HG03095 (cell line): ENCODE measurements at regions not wholly inside any gene's neighbourhood (a gene's known extent, or its start where the extent isn't known, plus 50 kb on each side); places are given as distances from the start of the nearest gene placed in this dataset.
"Not testable (repeated sequence)": the region's sequence is repeated elsewhere in the genome, so short reads cannot be mapped to it uniquely, and the experiment has no call there.

Experiments
- ATAC-seq: cut with Tn5 transposase; IDR thresholded peaks from one replicate; pipeline ENCODE4 v1.9.1; 2021; ENCODE audit warnings: moderate library complexity; ENCODE audit not compliant: unreplicated experiment

DNA sequence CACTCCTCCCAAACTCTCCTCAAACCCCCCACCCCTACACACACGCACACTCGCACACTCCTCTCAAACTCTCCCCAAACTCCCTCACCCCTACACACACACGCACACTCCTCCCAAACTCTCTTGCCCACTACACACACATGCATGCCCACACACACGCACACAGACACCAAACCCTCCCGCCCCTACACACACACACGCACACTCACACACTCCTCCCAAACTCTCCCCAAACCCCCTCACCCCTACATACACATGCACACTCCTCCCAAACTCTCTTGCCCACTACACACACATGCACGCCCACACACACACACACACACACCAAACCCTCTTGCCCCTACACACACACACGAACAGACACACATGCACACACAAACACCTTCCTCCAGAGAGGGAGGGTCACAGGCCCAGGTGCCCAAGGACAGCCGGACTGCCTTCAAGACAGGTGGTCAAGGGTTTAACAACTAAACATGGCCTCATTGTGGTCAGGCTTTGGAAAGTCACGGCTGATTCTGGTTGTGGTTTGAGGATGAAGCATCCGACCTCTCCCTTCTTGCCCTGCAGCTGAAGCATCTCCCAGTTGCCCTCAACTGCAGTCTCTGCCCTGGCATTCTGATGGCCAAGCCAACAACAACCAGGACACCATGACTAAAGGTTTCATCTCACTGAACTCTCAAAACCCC is 72.3 kb upstream of the SNTG2 start:
- ATAC-seq: no peak

DNA sequence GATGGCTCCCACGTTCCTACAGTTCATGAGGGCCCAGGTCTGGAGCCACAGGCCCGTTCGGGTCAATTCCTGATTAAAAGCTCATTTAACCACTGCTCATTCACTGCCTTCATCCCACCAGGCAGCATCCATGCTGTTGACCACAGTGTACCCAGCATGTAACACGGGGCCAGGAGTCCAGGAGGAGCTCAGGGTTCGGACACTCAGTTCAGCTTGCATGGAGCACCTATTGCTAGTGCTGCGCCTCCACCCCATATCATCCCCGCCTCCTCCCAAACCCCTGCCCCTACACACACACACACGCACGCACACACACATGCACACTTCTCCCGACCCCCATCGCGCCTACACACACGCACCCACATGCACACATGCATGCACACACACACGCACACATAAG is 72.9 kb upstream of the SNTG2 start:
- no peak for ATAC-seq

DNA sequence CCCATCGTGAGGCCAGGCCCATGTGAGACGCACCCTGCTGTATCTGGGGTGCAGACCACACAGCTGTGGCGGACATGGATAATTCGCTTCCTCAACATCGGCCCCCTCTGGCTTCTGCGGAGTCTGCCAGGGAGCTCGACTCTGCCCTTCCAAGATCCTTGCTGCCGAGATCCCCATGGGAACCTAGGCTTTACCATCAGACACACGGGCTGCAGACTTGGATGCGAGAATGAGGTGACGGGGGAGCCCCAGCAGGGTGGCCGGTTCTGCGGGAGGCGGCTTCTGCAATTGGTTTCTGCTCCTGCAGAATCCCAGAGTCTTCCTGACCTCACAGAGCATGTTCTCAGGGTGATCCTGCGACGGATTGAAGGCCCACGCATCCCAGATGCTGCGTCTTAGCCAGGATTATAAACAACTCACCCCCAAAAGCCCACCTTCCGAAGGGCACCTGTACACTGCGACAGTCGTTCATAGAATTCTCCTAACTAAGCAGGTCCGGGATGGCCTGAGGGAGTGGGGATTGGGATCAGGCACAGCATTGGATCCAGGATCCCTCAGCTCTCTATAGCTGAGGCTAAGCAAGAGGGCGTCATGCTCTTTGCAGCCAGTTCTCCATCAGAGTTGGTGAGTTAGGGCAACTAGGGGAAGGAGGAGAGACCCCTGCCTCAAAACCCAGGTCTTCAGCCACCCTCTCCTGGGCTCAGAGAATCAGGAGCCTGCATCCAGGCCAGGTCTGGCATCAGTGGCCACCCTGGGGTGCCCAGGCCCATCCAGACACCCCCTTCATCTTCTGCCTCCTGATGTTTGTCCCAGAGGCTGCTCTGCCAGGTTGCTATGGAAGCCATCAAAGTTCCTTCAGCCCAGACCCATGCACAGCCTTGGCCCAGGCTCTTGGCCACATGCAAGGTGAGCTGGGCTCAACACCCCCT is 74.7 kb upstream of the SNTG2 start:
- no peak for ATAC-seq

DNA sequence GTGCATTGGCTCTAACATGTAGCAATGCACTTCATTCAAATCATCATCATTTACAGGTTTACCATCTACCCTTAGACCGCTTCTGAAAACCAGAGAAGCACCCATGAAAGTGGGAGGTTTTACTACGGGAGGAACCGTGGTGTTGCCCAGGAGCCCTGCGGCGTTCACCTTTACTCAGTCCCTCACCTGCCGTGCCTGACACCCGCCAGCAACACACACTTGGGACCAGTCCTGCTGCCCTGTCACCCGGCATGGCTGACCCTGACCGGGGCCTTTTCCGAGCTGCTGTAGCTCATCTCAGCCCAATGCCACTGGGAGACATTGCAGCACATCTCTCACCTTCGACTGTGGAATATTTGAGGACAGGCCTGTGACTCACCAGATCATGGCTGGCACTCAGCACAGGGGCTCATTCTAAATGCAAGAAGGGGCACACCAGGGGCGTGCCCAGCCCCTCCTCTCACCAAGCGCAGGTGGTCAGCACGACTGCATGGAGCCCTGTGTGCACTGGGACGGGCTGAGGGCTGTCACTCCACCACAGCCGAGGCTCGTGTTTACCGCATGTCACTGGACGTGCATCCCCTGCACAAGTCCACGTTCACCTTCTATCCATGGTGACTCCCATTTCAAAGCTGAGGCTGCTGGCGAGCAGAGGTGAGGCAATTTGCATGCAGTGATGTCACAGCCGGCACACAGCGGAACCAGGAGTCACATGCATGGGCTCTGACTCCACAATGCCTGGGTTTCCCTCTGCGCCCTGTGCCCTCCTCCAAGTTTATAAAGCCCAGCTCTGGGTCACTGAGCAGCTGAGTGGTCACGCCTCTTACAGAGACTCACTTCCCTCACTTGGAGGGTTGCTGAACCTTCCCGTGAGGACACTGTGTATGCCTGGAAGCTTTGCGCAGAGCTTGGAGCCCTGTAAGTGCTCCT is 76.7 kb upstream of the SNTG2 start:
- ATAC-seq: no peak

DNA sequence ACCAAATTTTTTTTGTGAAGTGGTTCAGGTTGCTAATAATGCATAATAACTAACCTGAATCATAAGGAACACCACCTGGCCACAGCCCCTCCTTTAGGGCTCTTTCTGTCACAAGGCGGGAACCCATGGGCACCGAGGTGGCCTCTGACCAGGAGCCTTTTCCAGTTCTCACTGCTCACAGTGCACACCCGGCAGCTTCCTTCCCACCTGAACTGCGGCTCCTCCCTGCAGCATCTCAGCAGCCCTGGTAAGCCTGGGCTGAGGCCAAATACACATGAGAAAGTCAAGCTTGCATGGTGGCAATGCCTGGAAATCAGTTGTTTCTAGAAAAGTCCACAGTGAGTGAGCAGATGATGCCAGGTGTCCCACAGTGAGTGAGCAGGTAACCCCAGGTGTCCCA is 77.6 kb upstream of the SNTG2 start:
- ATAC-seq: no peak

DNA sequence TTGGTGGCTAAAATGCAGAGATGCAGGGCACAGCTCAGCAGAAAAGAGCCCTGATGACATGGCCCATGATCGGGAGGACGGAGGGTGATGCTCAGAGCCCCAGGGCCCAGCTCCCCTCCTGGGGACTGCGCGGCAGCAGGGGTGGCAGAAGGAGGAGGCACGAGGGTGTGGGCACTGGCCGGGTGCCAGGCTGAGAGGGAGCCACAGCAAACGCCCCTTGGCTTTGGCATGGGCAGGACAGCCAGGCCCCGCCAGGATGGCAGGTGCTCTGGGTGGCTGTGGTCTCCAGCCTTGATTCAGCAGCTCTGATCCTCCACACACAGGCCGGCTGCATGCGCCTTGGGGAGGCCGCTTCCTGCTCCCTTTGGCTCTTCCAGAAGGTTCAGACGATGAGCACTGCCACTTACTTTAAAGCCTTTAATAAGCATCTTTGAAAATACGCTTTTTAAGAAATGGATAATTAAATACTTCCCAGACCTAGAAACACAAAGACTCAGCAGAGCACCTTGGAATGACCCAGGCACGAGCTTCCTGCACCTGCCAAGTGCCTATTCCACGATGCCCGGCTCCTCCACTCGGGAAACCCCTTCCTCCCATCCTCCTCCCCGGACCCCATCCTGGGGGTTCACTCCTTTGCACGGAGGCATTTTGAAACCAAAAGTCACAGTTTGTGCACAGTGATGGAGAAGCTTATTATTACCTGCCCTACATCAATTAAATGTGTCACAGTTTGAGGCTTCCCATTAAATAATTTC is 78.5 kb upstream of the SNTG2 start:
- ATAC-seq: no peak

DNA sequence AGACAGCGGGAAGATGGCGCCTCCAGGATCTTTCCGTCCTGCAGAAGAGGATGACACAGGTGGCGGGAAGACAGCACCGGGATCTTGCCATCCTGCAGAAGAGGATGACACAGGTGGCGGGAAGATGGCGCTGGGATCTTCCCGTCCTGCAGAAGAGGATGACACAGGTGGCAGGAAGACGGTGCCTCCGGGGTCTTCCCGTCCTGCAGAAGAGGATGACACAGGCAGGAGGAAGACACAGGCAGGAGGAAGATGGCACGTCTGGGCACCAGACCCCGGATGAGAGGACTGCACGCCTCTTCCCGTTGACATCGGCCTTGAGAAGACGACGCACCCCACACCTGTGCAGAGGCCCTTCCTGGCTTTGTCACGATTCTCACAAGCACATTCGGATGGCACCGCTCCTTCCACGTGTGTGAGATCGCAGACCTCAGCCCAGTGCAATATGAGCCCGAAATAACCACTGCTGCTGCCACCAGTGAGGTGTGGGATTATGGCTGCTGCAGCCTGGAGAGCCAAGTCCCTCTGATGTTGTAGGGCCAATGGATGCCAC is 79.4 kb upstream of the SNTG2 start:
- no peak for ATAC-seq

DNA sequence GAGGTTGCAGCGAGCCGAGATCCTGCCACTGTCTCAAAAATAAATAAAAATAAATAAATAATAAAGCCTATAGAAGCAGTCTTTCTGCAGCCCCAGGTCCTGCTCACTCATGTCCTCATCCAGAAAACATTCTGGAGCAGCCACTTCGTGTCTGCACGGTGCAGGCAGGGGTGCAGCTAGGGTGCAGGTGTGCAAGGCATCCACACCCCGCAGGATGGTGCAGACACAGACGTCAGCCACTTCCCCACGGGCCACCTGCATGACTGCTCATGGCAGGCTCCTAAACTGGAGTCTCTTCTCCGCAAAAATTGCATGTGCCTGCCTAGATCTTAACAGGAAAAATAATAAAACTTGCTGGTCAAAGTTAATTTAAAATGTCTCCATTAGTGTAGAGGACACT is 80.2 kb upstream of the SNTG2 start:
- ATAC-seq: no peak

DNA sequence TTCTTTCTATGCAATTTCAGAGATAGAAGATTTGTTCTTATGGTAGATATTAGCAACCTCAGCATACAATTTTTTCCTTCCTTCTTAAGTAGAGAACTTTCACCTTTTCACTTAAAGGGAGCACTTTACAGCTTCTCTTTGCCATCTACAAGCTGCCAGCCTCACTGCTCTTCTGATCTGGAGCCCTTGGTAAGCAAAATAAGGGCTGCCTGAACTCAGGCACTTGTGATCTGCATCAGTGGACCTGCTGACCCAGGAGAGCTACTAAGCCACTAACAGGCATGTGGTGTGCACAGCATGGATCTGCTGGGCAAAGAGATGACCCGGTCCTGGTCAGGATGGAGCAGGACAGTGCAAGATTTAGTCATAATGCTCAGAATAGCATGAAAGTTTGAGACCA is 80.8 kb upstream of the SNTG2 start:
- no peak for ATAC-seq

DNA sequence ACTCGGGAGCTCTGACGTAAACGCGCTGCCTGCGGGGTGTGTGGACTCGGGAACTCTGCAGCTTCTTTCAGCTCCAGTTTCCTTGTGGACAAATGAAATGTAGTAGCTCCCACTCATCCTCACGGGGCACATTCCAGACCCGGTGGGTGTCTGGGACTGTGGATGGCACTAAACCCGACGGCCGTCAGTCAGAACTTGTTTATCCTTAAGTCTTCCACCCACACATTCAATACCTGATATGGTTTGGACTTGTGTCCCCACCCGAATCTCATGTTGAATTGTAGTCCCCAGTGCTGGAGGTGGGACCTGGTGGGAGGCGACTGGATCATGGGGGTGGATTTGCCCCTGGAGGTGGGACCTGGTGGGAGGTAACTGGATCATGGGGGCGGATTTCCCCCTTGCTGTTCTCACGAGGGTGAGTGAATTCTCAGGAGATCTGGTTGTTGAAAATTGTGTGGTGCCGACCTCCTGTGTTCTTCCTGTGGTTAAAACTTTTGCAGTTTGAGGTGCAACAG is 81.2 kb upstream of the SNTG2 start:
- ATAC-seq: no peak

DNA sequence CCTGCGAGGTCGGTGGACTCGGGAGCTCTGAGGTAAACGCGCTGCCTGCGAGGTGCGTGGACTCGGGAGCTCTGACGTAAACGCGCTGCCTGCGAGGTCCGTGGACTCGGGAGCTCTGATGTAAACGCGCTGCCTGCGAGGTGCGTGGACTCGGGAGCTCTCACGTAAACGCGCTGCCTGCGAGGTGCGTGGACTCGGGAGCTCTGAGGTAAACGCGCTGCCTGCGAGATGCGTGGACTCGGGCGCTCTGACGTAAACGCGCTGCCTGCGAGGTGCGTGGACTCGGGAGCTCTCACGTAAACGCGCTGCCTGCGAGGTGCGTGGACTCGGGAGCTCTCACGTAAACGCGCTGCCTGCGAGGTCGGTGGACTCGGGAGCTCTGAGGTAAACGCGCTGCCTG is 81.8 kb upstream of the SNTG2 start:
- not testable (repeated sequence) for ATAC-seq

DNA sequence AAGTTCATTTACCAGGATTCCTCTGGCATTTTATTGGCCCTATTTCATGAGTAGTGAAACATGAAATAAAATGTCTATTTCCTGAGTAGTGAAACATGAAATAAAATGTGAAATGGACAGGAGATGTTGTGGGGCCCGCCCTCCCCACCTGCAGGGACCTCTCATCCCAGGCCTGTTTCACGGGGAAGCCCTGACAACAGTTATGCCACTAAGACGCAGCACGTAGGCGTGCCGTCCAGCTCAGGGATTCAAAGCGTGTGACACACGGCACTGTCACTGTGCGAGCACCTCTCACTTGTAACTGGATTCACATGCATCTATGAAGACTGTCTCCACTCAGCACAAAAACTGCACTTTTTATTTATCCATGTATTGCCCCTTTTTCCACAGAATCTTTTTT is 83.4 kb upstream of the SNTG2 start:
- ATAC-seq: no peak

DNA sequence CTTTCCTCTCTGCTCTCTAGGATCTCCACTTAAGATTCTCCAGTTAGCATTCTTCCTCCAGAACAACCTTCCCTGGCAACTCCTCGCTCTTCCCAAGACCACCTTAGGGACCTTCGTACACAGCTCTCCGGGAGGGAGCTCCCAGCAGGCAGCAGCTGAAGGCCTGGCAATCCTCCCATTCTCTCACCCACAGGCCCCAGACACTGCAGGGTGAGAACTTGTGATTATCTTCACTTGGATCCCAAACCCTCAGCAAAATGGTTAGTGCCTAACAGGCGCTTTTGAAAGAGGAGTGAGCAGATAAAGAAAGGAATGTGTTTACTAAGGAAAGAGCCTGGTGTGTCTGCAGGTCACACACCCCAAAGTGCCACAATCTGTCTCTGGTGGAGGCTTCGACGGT is 83.8 kb upstream of the SNTG2 start:
- no peak for ATAC-seq

DNA sequence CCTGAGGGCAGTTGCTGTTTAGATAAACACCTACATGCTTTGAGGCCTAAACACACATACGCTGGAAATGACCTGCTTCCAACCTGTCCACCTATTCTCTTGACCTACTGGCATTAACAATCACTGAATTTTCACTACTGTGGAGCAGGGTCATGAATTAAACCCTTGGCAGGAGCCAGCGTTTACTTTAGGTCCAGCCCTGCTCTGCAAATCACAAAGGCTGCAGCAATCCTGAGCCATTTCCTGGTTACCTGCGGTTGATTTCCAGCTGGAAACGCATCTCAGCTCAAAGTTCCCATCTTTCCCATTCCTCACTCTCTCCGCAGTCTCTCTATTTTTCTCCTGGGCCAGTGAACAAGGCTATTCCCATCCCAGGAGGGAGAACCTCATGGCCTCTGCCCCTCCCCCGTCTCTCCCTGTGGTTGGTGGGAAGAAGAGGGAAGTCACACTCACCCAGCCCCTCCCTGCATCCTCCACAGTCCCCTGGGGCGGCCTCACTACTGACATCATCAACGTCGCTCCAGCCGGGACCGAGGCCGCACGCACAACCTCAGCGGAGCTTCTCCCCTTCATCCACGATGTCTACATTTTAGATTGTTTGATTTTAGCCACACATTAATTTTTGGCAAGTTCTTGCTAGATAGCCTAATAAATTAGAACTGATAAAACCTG is 84.5 kb upstream of the SNTG2 start:
- ATAC-seq: no peak

DNA sequence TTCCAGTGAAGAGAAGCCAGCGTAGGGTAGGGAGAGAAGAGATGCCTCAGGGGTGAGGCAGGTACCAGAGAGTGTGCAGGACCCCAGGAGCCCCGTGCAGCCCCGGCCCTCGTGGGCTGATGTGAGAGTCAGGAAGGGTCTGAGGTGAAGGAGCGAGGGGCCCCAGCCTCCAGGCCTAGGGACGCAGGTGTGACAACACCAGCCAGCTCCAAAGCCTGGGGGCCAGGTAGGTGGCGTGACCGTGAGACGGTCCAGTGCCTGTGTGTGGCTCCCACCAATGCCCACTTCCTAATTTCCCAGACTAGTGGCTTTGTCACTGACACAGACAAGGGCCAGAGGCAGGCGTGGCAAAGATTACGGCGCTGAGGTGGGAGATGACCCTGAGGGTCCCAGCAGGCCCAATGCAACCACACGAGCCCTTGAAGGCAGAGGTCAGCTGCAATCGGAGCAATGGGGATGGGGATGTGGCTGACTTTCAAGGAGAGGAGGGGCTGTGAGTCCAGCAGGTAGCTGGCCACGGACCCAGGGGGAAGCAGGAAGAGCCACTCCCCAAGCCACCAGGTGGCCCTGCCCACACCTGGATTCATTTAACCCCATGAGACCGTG is 86.0 kb upstream of the SNTG2 start:
- ATAC-seq: no peak

DNA sequence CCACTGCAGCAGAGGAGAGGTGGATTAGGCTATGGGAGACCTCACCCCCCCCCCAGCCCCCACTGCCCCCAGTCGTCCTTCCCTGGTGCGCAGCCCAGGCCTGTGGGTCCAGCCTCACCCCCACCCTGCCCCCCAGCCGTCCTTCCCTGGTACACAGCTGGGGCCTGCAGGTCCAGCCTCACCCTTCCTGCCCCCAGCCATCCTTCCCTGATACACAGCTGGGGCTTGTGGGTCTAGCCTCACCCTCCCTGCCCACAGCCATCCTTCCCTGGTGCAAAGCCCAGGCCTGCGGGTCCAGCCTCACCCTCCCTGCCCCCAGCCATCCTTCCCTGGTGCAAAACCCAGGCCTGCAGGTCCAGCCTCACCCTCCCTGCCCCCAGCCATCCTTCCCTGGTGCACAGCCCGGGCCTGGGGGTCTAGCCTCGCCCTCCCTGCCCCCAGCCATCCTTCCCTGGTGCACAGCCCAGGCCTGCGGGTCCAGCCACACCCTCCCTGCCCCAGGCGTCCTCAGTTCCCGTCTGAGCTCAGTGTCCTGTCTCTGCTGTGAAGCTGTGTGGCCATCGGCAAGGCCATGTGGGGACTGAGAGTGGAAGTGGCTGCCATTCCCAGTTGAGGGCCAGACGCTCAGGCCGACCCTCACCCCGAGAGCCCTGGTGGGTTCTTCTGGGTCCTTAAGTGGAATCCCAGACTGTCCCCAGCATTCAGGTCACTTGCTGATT is 86.8 kb upstream of the SNTG2 start:
- ATAC-seq: no peak

DNA sequence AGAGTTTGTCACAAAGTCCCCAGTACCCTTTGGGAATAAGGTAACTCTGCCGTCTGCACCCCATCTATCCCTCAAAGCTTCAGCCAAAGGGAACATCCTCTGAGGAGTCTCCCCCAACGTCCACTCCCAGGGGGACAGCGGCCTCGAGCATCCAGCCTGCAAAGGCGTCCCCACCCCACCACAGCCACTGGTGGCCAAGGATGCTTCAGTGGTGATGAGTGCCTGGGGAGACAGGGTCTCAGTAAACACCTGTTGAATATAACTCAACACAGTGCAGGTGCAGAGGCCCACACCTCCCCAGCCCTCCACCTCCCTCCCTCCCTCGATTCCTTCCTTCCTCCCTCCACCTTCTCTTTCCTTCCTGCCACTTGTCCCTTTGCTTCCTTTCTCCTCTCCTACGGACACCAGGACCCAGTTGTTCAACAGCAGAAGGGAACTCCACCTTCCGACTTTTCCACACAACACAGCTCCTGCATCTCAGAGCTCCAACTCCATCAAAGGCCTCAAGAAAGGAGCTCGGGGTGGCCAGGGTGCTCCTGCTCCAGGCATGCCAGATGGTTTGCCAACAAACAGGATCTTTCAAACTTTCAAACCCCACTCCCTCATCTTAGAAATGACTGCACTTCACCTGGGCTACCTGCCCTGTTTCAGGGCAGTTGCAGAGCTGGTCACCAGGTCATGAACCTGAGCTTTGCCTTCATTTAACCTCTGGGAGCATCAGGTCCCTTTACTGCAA is 87.8 kb upstream of the SNTG2 start:
- ATAC-seq: no peak

DNA sequence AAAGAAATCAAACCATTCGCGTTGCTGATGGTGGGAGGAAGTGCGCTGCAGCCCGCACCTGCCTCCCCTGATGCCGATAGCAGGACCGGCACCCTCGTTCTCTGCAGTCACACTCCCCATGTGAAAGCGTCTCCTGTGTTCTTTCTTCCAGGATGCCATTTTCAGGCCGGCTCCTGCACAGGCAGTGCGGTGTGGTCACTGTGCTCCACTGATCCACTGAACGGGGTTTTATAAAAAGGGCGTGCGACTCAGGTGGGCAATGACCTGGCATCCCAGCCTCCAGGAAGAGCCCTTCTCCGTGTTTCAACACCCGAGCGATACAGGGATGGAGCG is 88.3 kb upstream of the SNTG2 start:
- ATAC-seq: no peak
